Ishikawa (cell line): ENCODE measurements at regions not wholly inside any gene's neighbourhood (a gene's known extent, or its start where the extent isn't known, plus 50 kb on each side); places are given as distances from the start of the nearest gene placed in this dataset.

Source experiments
- EP300 ChIP-seq: IDR thresholded peaks from 2 replicates; pipeline ENCODE4 v1.6.1; 2012; ENCODE audit warnings: borderline replicate concordance
- REST ChIP-seq: IDR thresholded peaks from 2 replicates; pipeline ENCODE4 v1.6.1; 2012; ENCODE audit warnings: low read depth, mild to moderate bottlenecking
- TCF12 ChIP-seq: IDR thresholded peaks from 2 replicates; pipeline ENCODE4 v1.6.1; 2012; ENCODE audit warnings: low read depth
- YY1 ChIP-seq: IDR thresholded peaks from 2 replicates; pipeline ENCODE4 v1.6.1; 2012; ENCODE audit warnings: low read depth
- ZBTB7A ChIP-seq: IDR thresholded peaks from 2 replicates; pipeline ENCODE4 v1.6.1; 2012; ENCODE audit warnings: low read depth

GRCh38 chr4:127503111-127503510 lies 129.6 kb upstream of the INTU start:
- TF ChIP-seq EP300 = no peak
- no peak for TF ChIP-seq TCF12
- no peak for TF ChIP-seq REST
- no peak for TF ChIP-seq ZBTB7A
- no peak for TF ChIP-seq YY1
